Nephron (organoid): ENCODE measurements at regions not wholly inside any gene's neighbourhood (a gene's known extent, or its start where the extent isn't known, plus 50 kb on each side); places are given as distances from the start of the nearest gene placed in this dataset.

Experiments
- H3K27ac Mint-ChIP-seq, 3 experiments: 2 replicates each; pipeline ENCODE4 v1.8.0; 2020; ENCODE audit warnings: mixed read lengths in 3 of 3, mild to moderate bottlenecking in 2 of 3, moderate library complexity in 1 of 3
- H3K27me3 Mint-ChIP-seq: 2 replicates; pipeline ENCODE4 v1.8.0; 2021; ENCODE audit warnings: low read depth, mild to moderate bottlenecking, moderate library complexity, mixed read lengths
- H3K36me3 Mint-ChIP-seq: 2 replicates; pipeline ENCODE4 v1.8.0; 2020; ENCODE audit warnings: low read depth, mixed read lengths
- H3K4me1 Mint-ChIP-seq: 2 replicates; pipeline ENCODE4 v1.8.0; 2020; ENCODE audit warnings: mixed read lengths
- H3K4me3 Mint-ChIP-seq, 3 experiments: 2 replicates each; pipeline ENCODE4 v1.8.0; 2020; ENCODE audit warnings: mild to moderate bottlenecking in 3 of 3, mixed read lengths in 3 of 3, moderate library complexity in 2 of 3
- H3K9me3 Mint-ChIP-seq: 2 replicates; pipeline ENCODE4 v1.8.0; 2020; ENCODE audit warnings: mixed read lengths
- CTCF ChIP-seq, 3 experiments: fragments of 200-600 bp; sonication (generic); IDR thresholded peaks; one replicate each; pipeline ENCODE4 v1.5.0; 2021; ENCODE audit warnings: antibody characterized with exemption in 3 of 3; ENCODE audit not compliant: unreplicated experiment in 3 of 3

GRCh38 chr10:130778166-130778545 lies 533.4 kb downstream of the TCERG1L start:
- Mint-ChIP-seq H3K27ac (no peak overlapping the region), H3K27me3 (peaks cover 51% of the 10 kb centered on the region), H3K9me3 (no peaks in the 10 kb centered on the region), H3K4me3 (no peak overlapping the region), H3K4me1 (peaks cover 57% of the 10 kb centered on the region), H3K36me3 (no peaks in the 10 kb centered on the region)
- no peak for TF ChIP-seq CTCF (IDR thresholded peaks at IDR 0.05; ENCODE audit: unreplicated experiment in 3 of 3)

GRCh38 chr10:130780763-130781162 lies 530.8 kb downstream of the TCERG1L start:
- H3K36me3 Mint-ChIP-seq = no peaks in the 10 kb centered on the region
- H3K9me3 Mint-ChIP-seq = no peaks in the 10 kb centered on the region
- peaks cover 51% of the 10 kb centered on the region for H3K27me3 Mint-ChIP-seq
- H3K27ac Mint-ChIP-seq = peak overlapping the region; percentile 25 to 57 (median 50)
- no peak for TF ChIP-seq CTCF (IDR thresholded peaks at IDR 0.05; ENCODE audit: unreplicated experiment in 3 of 3)
- peaks cover 46% of the 10 kb centered on the region for H3K4me1 Mint-ChIP-seq
- peak overlapping the region in 1 of 3 experiments; percentile 36 for H3K4me3 Mint-ChIP-seq

- H3K27me3 Mint-ChIP-seq = peaks cover 49% of the 10 kb centered on the region
- H3K4me1 Mint-ChIP-seq = peaks cover 46% of the 10 kb centered on the region
- no peaks in the 10 kb centered on the region for H3K36me3 Mint-ChIP-seq
- no peak overlapping the region for H3K4me3 Mint-ChIP-seq
- no peak for TF ChIP-seq CTCF (IDR thresholded peaks at IDR 0.05; ENCODE audit: unreplicated experiment in 3 of 3)
- peak overlapping the region in 1 of 3 experiments; percentile 57 for H3K27ac Mint-ChIP-seq
- no peaks in the 10 kb centered on the region for H3K9me3 Mint-ChIP-seq
Measured at GRCh38 chr10:130781206-130781605, 530.3 kb downstream of the TCERG1L start.

- Mint-ChIP-seq H3K4me1 (peaks cover 42% of the 10 kb centered on the region), H3K9me3 (no peaks in the 10 kb centered on the region), H3K4me3 (no peak overlapping the region), H3K27me3 (peaks cover 45% of the 10 kb centered on the region), H3K36me3 (no peaks in the 10 kb centered on the region), H3K27ac (no peak overlapping the region)
- no peak for TF ChIP-seq CTCF (IDR thresholded peaks at IDR 0.05; ENCODE audit: unreplicated experiment in 3 of 3)
Measured at GRCh38 chr10:130781623-130782022, 529.9 kb downstream of the TCERG1L start.

GRCh38 chr10:130782467-130782866 lies 529.1 kb downstream of the TCERG1L start:
- TF ChIP-seq CTCF (IDR thresholded peaks at IDR 0.05; ENCODE audit: unreplicated experiment in 3 of 3) = no peak
- peak overlapping the region in 1 of 3 experiments; percentile 33 for H3K27ac Mint-ChIP-seq
- H3K27me3 Mint-ChIP-seq = peaks cover 38% of the 10 kb centered on the region
- no peaks in the 10 kb centered on the region for H3K9me3 Mint-ChIP-seq
- H3K4me1 Mint-ChIP-seq = peaks cover 36% of the 10 kb centered on the region
- H3K4me3 Mint-ChIP-seq = no peak overlapping the region
- H3K36me3 Mint-ChIP-seq = no peaks in the 10 kb centered on the region

GRCh38 chr10:130784326-130784725 lies 527.2 kb downstream of the TCERG1L start:
- no peak overlapping the region for H3K4me3 Mint-ChIP-seq
- H3K4me1 Mint-ChIP-seq = peaks cover 35% of the 10 kb centered on the region
- TF ChIP-seq CTCF (IDR thresholded peaks at IDR 0.05; ENCODE audit: unreplicated experiment in 3 of 3) = no peak
- H3K36me3 Mint-ChIP-seq = no peaks in the 10 kb centered on the region
- H3K9me3 Mint-ChIP-seq = no peaks in the 10 kb centered on the region
- H3K27ac Mint-ChIP-seq = no peak overlapping the region
- peaks cover 37% of the 10 kb centered on the region for H3K27me3 Mint-ChIP-seq
